ENCODE measurements at regions not wholly inside any gene's neighbourhood (a gene's known extent, or its start where the extent isn't known, plus 50 kb on each side); places are given as distances from the start of the nearest gene placed in this dataset.

DNA sequence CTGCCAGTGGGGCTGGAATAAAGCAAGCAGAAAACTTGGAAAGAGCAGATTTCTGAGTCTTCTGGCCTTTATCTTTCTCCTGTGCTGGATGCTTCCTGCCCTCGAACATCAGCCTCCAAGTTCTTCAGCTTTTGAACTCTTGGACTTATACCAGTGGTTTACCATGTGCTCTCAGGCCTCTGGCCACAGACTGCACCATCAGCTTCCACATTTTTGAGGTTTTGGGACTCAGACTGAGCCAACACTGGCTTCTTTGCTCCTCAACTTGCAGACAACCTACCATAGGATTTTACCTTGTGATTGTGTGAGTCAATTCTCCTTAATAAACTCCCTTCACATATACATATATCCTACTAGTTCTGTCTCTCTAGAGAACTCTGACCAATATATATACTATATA is 706.6 kb downstream of the NR2F2 start:
- Mint-ChIP-seq H3K27me3 (ENCODE audit: unreplicated experiment) (no peaks in the 10 kb centered on the region), H3K4me1 (ENCODE audit: low read depth, unreplicated experiment) (no peaks in the 10 kb centered on the region), H3K9me3 (ENCODE audit: unreplicated experiment) (no peaks in the 10 kb centered on the region), H3K4me3 (ENCODE audit: unreplicated experiment) (no peak overlapping the region), H3K36me3 (ENCODE audit: unreplicated experiment) (no peaks in the 10 kb centered on the region), H3K27ac (ENCODE audit: unreplicated experiment) (no peak overlapping the region)
- no peak for TF ChIP-seq CTCF (IDR thresholded peaks at IDR 0.05; ENCODE audit: partially characterized antibody, unreplicated experiment)
- no peak for DNase-seq

DNA sequence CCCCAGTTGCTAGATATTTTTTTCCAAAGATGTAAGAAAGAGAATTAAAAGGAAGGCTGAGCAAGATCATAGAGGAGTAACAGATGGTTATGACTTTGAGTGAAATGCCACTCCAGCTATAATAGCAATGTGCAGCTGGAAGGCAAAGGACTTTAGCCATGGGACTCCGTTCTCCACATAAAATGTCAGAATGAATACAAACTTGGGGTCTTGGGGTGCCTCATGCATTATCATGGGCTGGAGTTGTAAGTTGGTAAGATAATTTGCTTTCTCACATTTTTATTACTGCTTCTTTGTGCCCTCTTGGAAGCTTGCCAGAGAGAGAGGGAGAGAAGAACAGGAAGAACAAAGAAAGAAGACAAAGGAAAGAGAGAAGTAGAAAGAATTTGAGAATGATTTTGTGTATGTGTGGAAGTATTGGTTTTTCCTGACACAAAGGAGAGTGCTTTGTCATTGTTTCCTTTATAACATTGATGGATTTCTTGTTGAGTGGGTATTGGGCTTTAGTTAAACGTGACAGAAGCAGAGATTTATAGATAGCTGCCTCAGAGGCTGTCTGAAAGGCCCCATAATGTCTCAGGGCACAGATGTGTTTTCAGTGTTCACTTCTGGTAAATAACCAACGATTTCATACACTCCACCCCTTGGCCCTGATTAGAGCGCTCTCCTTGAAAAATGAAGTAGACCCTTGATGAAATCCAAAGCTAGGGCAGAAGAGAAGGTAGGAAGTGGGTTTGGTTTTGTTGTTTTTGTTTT is 715.3 kb downstream of the NR2F2 start:
- Mint-ChIP-seq H3K27me3 (ENCODE audit: unreplicated experiment) (no peaks in the 10 kb centered on the region), H3K36me3 (ENCODE audit: unreplicated experiment) (no peaks in the 10 kb centered on the region), H3K4me1 (ENCODE audit: low read depth, unreplicated experiment) (no peaks in the 10 kb centered on the region), H3K27ac (ENCODE audit: unreplicated experiment) (no peak overlapping the region), H3K9me3 (ENCODE audit: unreplicated experiment) (no peaks in the 10 kb centered on the region), H3K4me3 (ENCODE audit: unreplicated experiment) (no peak overlapping the region)
- no peak for TF ChIP-seq CTCF (IDR thresholded peaks at IDR 0.05; ENCODE audit: partially characterized antibody, unreplicated experiment)
- no peak for DNase-seq

DNA sequence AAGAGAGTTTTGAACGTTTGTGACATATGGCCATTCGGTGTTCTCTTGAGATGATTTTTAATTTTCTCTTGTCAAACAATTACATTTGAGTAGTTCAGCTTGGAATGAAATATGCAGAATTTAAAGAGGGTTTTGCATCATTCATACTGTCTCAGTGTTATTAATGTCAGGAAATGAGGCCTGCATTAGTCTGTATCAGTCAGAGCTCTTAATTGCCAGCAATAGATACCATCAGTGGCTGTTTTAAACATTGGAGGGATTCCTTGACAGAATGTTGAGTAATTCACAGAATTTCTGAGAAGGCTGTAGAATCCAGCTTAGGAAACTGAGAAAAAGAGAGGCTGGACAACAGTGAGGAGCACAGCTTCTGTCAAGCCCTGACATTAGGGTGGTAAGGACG is 722.0 kb downstream of the NR2F2 start:
- no peak overlapping the region for H3K4me3 Mint-ChIP-seq (ENCODE audit: unreplicated experiment)
- H3K36me3 Mint-ChIP-seq (ENCODE audit: unreplicated experiment) = no peaks in the 10 kb centered on the region
- H3K27ac Mint-ChIP-seq (ENCODE audit: unreplicated experiment) = no peak overlapping the region
- no peak for DNase-seq
- no peaks in the 10 kb centered on the region for H3K27me3 Mint-ChIP-seq (ENCODE audit: unreplicated experiment)
- no peak for TF ChIP-seq CTCF (IDR thresholded peaks at IDR 0.05; ENCODE audit: partially characterized antibody, unreplicated experiment)
- H3K4me1 Mint-ChIP-seq (ENCODE audit: low read depth, unreplicated experiment) = no peaks in the 10 kb centered on the region
- H3K9me3 Mint-ChIP-seq (ENCODE audit: unreplicated experiment) = no peaks in the 10 kb centered on the region

GRCh38 chr15:97053635-97054034 is 723.1 kb downstream of the NR2F2 start:
- Mint-ChIP-seq H3K4me1 (ENCODE audit: low read depth, unreplicated experiment) (no peaks in the 10 kb centered on the region), H3K4me3 (ENCODE audit: unreplicated experiment) (no peak overlapping the region), H3K27ac (ENCODE audit: unreplicated experiment) (no peak overlapping the region), H3K36me3 (ENCODE audit: unreplicated experiment) (no peaks in the 10 kb centered on the region), H3K9me3 (ENCODE audit: unreplicated experiment) (no peaks in the 10 kb centered on the region), H3K27me3 (ENCODE audit: unreplicated experiment) (no peaks in the 10 kb centered on the region)
- no peak for TF ChIP-seq CTCF (IDR thresholded peaks at IDR 0.05; ENCODE audit: partially characterized antibody, unreplicated experiment)
- no peak for DNase-seq

GRCh38 chr15:97057503-97057902 is 727.0 kb downstream of the NR2F2 start:
- no peak for TF ChIP-seq CTCF (IDR thresholded peaks at IDR 0.05; ENCODE audit: partially characterized antibody, unreplicated experiment)
- Mint-ChIP-seq H3K27me3 (ENCODE audit: unreplicated experiment) (no peaks in the 10 kb centered on the region), H3K36me3 (ENCODE audit: unreplicated experiment) (no peaks in the 10 kb centered on the region), H3K9me3 (ENCODE audit: unreplicated experiment) (no peaks in the 10 kb centered on the region), H3K4me3 (ENCODE audit: unreplicated experiment) (no peak overlapping the region), H3K4me1 (ENCODE audit: low read depth, unreplicated experiment) (no peaks in the 10 kb centered on the region), H3K27ac (ENCODE audit: unreplicated experiment) (no peak overlapping the region)
- DNase-seq = no peak

Measured in glutamatergic neuron (in vitro differentiated cells).